Keratinocyte (primary cell): ENCODE measurements at regions not wholly inside any gene's neighbourhood (a gene's known extent, or its start where the extent isn't known, plus 50 kb on each side); places are given as distances from the start of the nearest gene placed in this dataset.

Experiments used
- DNase-seq: peaks from one replicate; pipeline ENCODE4 v3.0.0-alpha.2; 2011; ENCODE audit warnings: low read depth, missing footprints, low spot score
- FAIRE-seq: peaks from 2 replicates; lab custom pipeline; 2011; peaks lifted over from hg19 to GRCh38; lab: Jason Lieb, UNC
- H2AFZ ChIP-seq: 2 replicates; pipeline ENCODE4 v1.6.0; 2012; ENCODE audit warnings: low read length, control low read depth, inconsistent platforms; ENCODE audit not compliant: control insufficient read depth
- H3K27ac ChIP-seq: 2 replicates; pipeline ENCODE4 v1.5.1; 2011; ENCODE audit warnings: low read length; ENCODE audit not compliant: control insufficient read depth, insufficient read depth
- H3K27me3 ChIP-seq: 3 replicates; pipeline ENCODE4 v1.6.0; 2011; ENCODE audit warnings: low read length; ENCODE audit not compliant: control insufficient read depth, insufficient read depth; ENCODE audit errors: extremely low read depth
- H3K36me3 ChIP-seq, 2 experiments: 2 replicates in 1 of 2; 3 replicates in 1 of 2; pipeline ENCODE4 v1.5.1; 2011; ENCODE audit warnings: low read length in 2 of 2, mild to moderate bottlenecking in 1 of 2; ENCODE audit not compliant: control insufficient read depth in 2 of 2, insufficient read depth in 2 of 2; ENCODE audit errors: extremely low read depth in 1 of 2
- H3K4me1 ChIP-seq: 3 replicates; pipeline ENCODE4 v1.5.1; 2011; ENCODE audit warnings: low read length; ENCODE audit not compliant: control insufficient read depth, insufficient read depth; ENCODE audit errors: extremely low read depth
- H3K4me2 ChIP-seq: 3 replicates; pipeline ENCODE4 v1.6.0; 2011; ENCODE audit warnings: low read depth, low read length; ENCODE audit not compliant: control insufficient read depth, insufficient read depth; ENCODE audit errors: extremely low read depth
- H3K4me3 ChIP-seq, 3 experiments: fragments of 200-600 bp in 1 of 3; sonication (generic) in 1 of 3; 2 replicates in 2 of 3; 3 replicates in 1 of 3; pipeline ENCODE4 v1.5.1; 2011 to 2016; ENCODE audit warnings: low read length in 3 of 3, mild to moderate bottlenecking in 3 of 3, control low read depth in 2 of 3, inconsistent platforms in 1 of 3, low read depth in 1 of 3, mixed read lengths in 1 of 3, mixed run types in 1 of 3, moderate library complexity in 1 of 3; ENCODE audit not compliant: control insufficient read depth in 2 of 3, insufficient read depth in 2 of 3; ENCODE audit errors: extremely low read depth in 1 of 3
- H3K79me2 ChIP-seq: 2 replicates; pipeline ENCODE4 v1.6.0; 2012; ENCODE audit warnings: low read length; ENCODE audit not compliant: control insufficient read depth, insufficient read depth
- H3K9ac ChIP-seq: 3 replicates; pipeline ENCODE4 v1.6.0; 2011; ENCODE audit warnings: low read length; ENCODE audit not compliant: control insufficient read depth, insufficient read depth; ENCODE audit errors: extremely low read depth
- H3K9me1 ChIP-seq: 3 replicates; pipeline ENCODE4 v1.6.0; 2011; ENCODE audit warnings: low read length; ENCODE audit not compliant: control insufficient read depth, insufficient read depth; ENCODE audit errors: extremely low read depth
- H3K9me3 ChIP-seq: 2 replicates; pipeline ENCODE4 v1.5.1; 2012; ENCODE audit warnings: low read depth, low read length; ENCODE audit not compliant: control insufficient read depth
- H4K20me1 ChIP-seq: 3 replicates; pipeline ENCODE4 v1.6.0; 2011; ENCODE audit warnings: low read length; ENCODE audit not compliant: control insufficient read depth, insufficient read depth; ENCODE audit errors: extremely low read depth
- EZH2 ChIP-seq: IDR thresholded peaks from one replicate; pipeline ENCODE4 v1.6.1; 2012; ENCODE audit warnings: inconsistent platforms, mild to moderate bottlenecking, low read length, moderate library complexity
- dilution Hi-C: fragments of 300-500 bp; cut with MboI; formaldehyde crosslinking; loops from one replicate; pipeline ENCODE4 v1.7.0; 2020; ENCODE audit warnings: low sequenced_read_pairs; ENCODE audit not compliant: extremely low pct_ligation_motif_present
- TF ChIP-seq, protein P1 (sequence below), 3 experiments: IDR thresholded peaks in 1 of 3; conservative IDR thresholded peaks in 1 of 3; optimal IDR thresholded peaks in 1 of 3; 2 replicates in 2 of 3; 3 replicates in 1 of 3; pipeline versions ENCODE3 to v1.5.1; 2011; ENCODE audit warnings: low read length in 3 of 3, mild to moderate bottlenecking in 3 of 3, moderate library complexity in 2 of 3, control low read depth in 1 of 3, inconsistent platforms in 1 of 3; ENCODE audit not compliant: insufficient read depth in 2 of 3; ENCODE audit errors: extremely low read depth in 1 of 3

DNA sequence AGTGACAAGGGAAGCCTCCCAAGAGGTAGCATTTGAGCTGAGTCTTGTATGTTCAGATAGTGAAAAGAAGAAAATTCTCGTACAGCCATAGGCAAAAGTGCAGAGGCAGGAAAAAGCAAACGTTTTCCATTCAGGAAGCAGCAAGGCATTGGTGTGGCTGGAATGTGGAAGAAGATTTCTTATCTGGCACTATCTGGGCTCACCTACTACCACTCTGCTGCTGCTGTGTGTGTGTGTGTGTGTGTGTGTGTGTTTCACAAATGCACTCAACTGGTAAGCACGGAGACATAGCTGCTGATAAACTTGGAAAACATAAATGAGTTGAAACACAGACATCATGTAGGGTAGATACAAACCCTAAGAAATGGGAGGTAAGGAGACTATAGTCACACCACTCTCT is 92.8 kb upstream of the ARHGAP42 start:
- dilution Hi-C loops: loop anchor here (25.0 kb wide), 1 partner anchor 268 kb away; no protein-coding TSS in a partner anchor
- FAIRE-seq: no peak

DNA sequence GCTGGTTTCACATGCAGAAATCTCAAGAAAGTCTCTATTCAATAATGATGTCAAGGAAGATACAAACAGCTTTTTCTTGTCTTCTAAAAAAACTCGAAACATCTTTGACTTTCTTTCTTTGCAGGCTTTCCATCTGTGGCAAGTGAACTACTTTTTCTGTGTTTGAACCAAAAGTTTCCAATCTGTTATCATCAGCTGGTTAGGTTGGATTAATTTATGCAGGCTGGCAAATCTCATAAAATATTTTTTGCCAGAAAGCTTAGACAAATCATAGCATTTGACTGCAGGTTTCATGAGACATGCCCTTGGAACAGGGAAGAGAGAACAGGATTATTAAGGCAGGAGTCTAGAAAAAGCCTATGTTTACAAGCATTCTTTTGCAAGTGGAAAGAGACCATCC is 86.1 kb upstream of the ARHGAP42 start:
- Histone ChIP-seq H3K36me3 (no peaks in the 10 kb centered on the region), H3K4me1 (no peaks in the 10 kb centered on the region), H2AFZ (no peak overlapping the region), H3K9ac (no peak overlapping the region), H3K27ac (no peak overlapping the region), H3K9me1 (no peaks in the 10 kb centered on the region), H4K20me1 (no peaks in the 10 kb centered on the region), H3K4me3 (no peak overlapping the region), H3K4me2 (no peak overlapping the region), H3K9me3 (no peaks in the 10 kb centered on the region), H3K79me2 (no peaks in the 10 kb centered on the region), H3K27me3 (no peaks in the 10 kb centered on the region)
- FAIRE-seq (no peak), DNase-seq (no peak)
- no peak for TF ChIP-seq EZH2
- TF ChIP-seq, protein P1, sequence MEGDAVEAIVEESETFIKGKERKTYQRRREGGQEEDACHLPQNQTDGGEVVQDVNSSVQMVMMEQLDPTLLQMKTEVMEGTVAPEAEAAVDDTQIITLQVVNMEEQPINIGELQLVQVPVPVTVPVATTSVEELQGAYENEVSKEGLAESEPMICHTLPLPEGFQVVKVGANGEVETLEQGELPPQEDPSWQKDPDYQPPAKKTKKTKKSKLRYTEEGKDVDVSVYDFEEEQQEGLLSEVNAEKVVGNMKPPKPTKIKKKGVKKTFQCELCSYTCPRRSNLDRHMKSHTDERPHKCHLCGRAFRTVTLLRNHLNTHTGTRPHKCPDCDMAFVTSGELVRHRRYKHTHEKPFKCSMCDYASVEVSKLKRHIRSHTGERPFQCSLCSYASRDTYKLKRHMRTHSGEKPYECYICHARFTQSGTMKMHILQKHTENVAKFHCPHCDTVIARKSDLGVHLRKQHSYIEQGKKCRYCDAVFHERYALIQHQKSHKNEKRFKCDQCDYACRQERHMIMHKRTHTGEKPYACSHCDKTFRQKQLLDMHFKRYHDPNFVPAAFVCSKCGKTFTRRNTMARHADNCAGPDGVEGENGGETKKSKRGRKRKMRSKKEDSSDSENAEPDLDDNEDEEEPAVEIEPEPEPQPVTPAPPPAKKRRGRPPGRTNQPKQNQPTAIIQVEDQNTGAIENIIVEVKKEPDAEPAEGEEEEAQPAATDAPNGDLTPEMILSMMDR (optimal IDR thresholded peaks at IDR 0.05 in 1 of 3, IDR thresholded peaks at IDR 0.05 in 1 of 3, conservative IDR thresholded peaks at IDR 0.05 in 1 of 3; ENCODE audit: extremely low read depth in 1 of 3, insufficient read depth in 2 of 3, low read length in 3 of 3): no peak
- dilution Hi-C loops: no loop called here

More for the DNA sequence above, 92.8 kb upstream of the ARHGAP42 start:
- Histone ChIP-seq H3K4me2 (no peak overlapping the region), H3K9me3 (no peaks in the 10 kb centered on the region), H3K4me3 (no peak overlapping the region), H3K9me1 (no peaks in the 10 kb centered on the region), H3K4me1 (no peaks in the 10 kb centered on the region), H3K79me2 (no peaks in the 10 kb centered on the region), H3K9ac (no peak overlapping the region), H4K20me1 (no peaks in the 10 kb centered on the region), H3K27ac (no peak overlapping the region), H3K36me3 (no peaks in the 10 kb centered on the region), H3K27me3 (no peaks in the 10 kb centered on the region), H2AFZ (no peak overlapping the region)
- no peak for DNase-seq
- TF ChIP-seq, protein P1 (optimal IDR thresholded peaks at IDR 0.05 in 1 of 3, IDR thresholded peaks at IDR 0.05 in 1 of 3, conservative IDR thresholded peaks at IDR 0.05 in 1 of 3; ENCODE audit: extremely low read depth in 1 of 3, insufficient read depth in 2 of 3, low read length in 3 of 3): no peak
- no peak for TF ChIP-seq EZH2
